Fibroblast of skin of right biceps (primary cell): ENCODE measurements at regions not wholly inside any gene's neighbourhood (a gene's known extent, or its start where the extent isn't known, plus 50 kb on each side); places are given as distances from the start of the nearest gene placed in this dataset.

Source experiments
- DNase-seq: peaks from one replicate; pipeline ENCODE4 v3.0.0-alpha.2; 2013

- no peak for DNase-seq
These were observed 88.1 kb downstream of the YTHDF1 start for GRCh38 chr20:63127700-63128364.

DNA sequence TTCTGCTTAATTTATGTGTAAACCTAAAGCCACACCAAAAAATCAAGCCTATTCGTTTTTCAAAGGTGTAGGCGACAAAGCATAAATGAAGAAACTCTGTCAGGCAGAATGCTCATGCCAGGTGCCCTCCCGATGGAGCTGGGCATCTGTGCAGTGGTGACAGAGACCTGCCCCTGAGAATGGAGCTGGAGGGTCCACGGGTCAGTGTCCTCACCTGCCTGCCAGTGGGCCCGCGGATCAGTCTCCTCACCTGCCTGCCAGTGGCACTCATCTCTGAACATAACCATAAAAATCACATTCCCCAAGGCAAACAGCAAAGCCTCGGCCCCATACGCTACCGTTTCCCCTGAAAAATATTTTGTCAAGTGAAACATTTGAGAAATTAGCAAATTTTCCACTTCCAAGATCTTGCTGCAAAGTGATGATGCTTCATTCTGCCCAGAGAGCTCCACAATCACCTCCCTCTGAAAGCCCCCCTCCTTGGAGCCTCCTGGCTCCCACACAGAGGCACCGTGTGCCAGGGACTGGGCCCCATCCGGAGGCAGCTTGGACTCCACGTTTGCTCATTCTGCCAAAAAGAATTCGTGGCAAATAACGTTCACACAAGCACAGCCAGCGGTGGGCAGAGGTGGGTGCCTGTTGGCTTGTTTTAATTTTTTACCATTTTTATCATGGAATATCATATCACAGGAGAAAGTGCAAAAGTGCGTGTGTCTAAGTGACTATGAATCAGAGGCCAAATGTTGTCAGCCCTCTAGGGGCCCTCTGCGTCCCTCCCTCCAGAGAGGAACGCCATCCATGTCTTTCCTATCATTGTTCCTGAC, 88.8 kb downstream of the YTHDF1 start:
- DNase-seq: no peak

DNA sequence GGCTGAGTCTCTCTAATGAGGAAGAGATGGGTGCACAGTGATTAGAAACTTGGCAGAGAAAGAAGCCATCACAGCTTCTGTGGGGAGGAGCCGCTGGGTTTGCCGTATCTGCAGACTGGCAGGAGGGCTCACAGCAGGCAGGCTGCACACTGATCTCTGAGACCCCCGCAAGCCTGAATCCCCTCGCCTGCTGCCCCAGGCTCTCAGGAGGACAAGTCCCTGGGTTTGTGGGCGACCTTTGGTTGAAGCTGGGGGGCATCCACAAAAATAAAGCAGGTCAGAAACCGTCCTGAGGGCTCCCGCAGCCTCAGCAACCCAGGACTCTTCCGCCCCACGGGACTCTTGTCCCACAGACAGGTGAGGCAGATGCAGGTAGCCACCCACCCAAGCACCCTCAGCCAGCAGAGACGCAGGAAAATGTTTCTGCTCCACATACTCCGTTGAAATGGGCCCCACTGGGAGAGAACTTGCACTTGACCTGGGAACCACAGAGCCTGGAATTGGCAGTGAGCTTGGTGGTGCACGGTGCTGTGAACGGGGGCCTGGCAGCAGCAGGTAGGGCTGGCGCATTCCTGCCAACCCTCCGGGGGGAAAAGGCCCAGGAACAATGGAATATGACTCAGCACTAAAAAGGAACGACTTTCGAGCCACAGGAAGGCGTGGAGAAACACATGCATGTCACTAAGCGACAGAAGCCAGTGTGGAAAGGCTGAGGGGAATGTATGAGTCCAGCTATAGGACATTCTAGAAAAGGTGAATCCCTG, 89.9 kb downstream of the YTHDF1 start:
- DNase-seq: no peak

DNA sequence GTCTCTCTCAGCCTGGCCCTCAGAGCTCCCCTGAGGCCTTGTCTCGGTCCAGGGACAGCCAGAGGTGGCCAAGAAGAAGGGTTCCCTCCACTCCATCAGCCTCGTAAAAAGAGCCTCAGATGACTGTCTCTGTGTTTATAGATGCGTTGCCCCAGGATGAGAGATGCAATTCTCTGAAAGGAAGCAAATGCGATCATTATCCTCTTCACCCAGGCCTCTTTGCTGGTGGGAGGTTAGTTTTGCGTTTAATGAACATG, 90.4 kb downstream of the YTHDF1 start:
- no peak for DNase-seq

GRCh38 chr20:63124782-63125580, 91.0 kb downstream of the YTHDF1 start:
- no peak for DNase-seq

- no peak for DNase-seq
These were observed 91.7 kb downstream of the YTHDF1 start for GRCh38 chr20:63124092-63124781.

- no peak for DNase-seq
These were observed 92.6 kb downstream of the YTHDF1 start for GRCh38 chr20:63123331-63123741.

DNA sequence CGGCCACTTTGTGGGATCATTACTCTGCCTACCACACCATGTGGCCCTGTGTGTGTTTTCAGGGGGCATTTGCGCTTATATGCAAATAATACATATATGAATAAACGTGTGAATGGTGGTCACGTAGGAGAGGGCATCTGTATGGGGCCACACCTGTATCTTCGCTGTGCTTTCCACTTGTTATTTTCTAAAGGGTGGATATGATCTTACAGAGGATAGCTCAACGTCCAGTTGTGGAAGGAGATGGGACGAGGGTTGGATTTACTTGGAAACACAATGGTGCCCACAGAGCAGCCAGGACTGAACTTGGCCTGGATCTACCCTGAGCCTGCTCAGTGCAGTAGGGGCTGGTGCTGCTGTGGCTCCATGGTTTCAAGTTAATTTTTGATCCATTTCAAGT, 93.3 kb downstream of the YTHDF1 start:
- no peak for DNase-seq

DNA sequence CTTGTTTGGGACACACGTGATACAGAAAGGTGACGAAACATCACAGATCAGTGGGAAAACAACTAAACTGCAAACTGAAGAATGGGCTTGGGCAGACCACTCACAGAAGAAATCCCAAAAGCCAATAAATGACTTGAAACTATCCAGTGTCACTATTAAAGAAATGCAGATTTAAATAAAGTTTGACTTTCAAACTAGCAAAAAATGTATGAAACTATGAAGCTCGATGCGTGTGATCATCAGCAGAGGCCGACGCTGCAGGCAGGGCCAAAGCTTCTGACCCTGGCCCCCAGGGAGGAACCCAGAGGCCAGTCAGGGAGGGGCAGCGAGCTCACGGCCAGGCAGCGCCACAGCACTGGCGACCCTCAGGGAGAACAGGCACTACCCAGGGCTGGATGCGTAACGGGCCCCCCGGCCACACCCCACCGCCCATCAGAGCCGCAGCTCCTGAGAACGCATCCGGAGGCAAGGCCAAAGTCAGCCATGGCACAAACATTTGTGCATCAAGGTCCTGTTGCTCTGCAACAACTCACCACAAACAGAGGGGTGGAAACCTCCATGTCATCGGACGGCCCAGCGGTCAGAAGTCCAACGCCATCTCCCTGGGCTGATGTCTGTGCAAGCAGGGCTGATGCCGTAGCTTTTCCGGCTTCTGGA, 94.1 kb downstream of the YTHDF1 start:
- no peak for DNase-seq

- no peak for DNase-seq
These were observed 94.7 kb downstream of the YTHDF1 start for GRCh38 chr20:63121246-63121645.

GRCh38 chr20:63120808-63121090, 95.2 kb downstream of the YTHDF1 start:
- DNase-seq: no peak

- DNase-seq: no peak
These were observed 95.7 kb downstream of the YTHDF1 start for GRCh38 chr20:63119963-63120807.

DNA sequence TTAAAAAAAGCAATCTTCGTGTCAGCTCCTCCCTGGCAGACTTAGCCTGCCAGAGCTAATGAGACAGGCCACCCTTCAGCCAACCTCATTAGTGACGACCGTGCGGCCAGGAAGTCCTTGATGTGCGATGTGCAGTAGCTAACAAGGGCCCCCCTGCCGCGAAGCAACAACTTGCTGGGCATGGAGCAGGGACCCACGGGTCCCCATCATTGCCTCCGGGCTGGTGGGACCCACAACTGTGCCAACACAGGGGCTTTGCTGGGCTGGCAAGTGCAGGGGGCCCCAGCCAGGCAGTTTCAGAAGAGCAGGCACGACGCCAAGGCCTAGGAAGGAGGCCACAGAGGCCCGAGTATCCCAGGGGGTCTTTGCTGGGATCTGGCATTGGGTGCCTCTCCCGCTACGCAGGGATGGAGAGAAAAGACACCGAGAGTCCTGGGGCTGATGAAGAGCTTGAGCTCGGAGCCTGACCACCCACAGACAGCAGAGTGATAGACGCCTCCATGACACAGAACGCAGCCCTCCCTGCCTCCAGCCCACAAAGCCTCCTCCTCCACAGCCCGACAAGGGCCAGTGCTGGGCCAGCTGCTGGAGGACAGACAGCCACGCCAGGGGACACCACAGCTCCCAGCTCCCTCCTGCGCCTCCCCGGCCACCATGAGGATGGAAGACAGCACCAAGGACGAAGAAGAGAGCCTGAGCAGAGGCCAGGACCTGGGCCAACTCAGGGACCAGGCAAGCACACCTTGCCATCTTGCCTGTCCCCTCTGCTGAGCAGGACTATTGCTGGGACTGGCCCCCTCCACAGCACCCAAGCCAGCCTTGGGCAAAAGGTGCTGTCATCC, 96.6 kb downstream of the YTHDF1 start:
- no peak for DNase-seq

- DNase-seq: no peak
These were observed 97.4 kb downstream of the YTHDF1 start for GRCh38 chr20:63118303-63119120.

DNA sequence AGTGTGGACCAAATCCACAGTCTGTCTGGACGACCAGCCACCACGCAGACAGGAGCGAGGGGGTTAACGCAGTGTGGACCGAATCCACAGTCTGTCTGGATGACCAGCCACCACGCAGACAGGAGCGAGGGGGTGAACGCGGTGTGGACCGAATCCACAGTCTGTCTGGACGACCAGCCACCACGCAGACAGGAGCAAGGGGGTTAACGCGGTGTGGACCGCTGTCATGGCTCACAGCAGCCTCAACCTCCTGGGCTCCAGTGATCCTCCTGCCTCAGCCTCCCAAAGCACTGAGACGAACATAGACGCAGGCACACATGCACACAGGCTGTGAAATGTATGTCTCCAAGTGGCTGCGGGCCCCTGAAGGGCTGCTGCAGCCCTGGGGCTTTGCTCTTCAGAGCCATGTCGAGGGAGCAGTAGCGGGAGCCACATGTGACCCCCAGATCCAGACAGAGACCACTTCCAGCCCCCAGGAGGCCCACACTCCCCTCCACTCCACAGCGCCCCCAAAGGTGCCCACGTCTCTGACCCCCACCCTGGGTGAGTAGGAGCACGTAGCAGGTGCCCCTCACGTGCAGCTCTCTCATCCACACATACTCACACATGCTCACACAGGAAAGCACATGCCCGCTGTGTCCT, 98.1 kb downstream of the YTHDF1 start:
- DNase-seq: no peak

DNA sequence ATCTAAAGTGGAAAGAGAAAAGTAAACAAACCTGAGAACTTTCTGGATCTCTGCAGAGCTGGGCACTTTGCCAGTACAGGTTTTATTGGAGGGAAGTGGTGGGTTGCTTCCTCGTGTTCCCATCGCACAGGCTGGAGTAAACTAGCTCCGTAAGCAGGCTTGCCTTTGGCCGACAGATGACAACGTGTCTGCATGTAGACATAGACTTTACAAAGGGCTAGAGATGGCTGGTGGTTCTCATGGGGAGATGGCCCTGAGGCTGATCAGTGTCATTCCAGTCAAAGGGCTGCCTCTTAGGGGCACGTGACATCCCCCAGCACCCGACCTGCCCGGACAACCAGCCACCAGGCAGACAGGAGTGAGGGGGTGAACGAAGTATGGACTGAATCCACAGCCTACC, 98.8 kb downstream of the YTHDF1 start:
- no peak for DNase-seq

- no peak for DNase-seq
These were observed 99.4 kb downstream of the YTHDF1 start for GRCh38 chr20:63116412-63117106.
